HG02798 (cell line): ENCODE measurements at regions not wholly inside any gene's neighbourhood (a gene's known extent, or its start where the extent isn't known, plus 50 kb on each side); places are given as distances from the start of the nearest gene placed in this dataset.
"Not testable (repeated sequence)": the region's sequence is repeated elsewhere in the genome, so short reads cannot be mapped to it uniquely, and the experiment has no call there.

Experiments used
- ATAC-seq: cut with Tn5 transposase; IDR thresholded peaks from one replicate; pipeline ENCODE4 v1.9.1; 2021; ENCODE audit warnings: mild to moderate bottlenecking; ENCODE audit not compliant: unreplicated experiment, poor library complexity

- no peak for ATAC-seq
These were observed 128.7 kb upstream of the SKOR2 start for GRCh38 chr18:47380153-47380552.

- no peak for ATAC-seq
These were observed 122.0 kb upstream of the SKOR2 start for GRCh38 chr18:47373465-47373864.

GRCh38 chr18:47370052-47370451 is 118.6 kb upstream of the SKOR2 start:
- ATAC-seq = no peak

- not testable (repeated sequence) for ATAC-seq
These were observed 102.6 kb upstream of the SKOR2 start for GRCh38 chr18:47354061-47354460.

- no peak for ATAC-seq
These were observed 94.6 kb upstream of the SKOR2 start for GRCh38 chr18:47346016-47346415.

- no peak for ATAC-seq
These were observed 93.8 kb upstream of the SKOR2 start for GRCh38 chr18:47345291-47345690.

GRCh38 chr18:47343291-47343690 is 91.8 kb upstream of the SKOR2 start:
- no peak for ATAC-seq

- no peak for ATAC-seq
These were observed 91.1 kb upstream of the SKOR2 start for GRCh38 chr18:47342566-47342965.

GRCh38 chr18:47341678-47342077 is 90.2 kb upstream of the SKOR2 start:
- ATAC-seq = no peak

- ATAC-seq = no peak
These were observed 83.5 kb upstream of the SKOR2 start for GRCh38 chr18:47334966-47335365.

- no peak for ATAC-seq
These were observed 82.6 kb upstream of the SKOR2 start for GRCh38 chr18:47333926-47334635.

- no peak for ATAC-seq
These were observed 80.2 kb upstream of the SKOR2 start for GRCh38 chr18:47331641-47332040.

- no peak for ATAC-seq
These were observed 79.6 kb upstream of the SKOR2 start for GRCh38 chr18:47331026-47331425.

- no peak for ATAC-seq
These were observed 71.7 kb upstream of the SKOR2 start for GRCh38 chr18:47323158-47323557.

GRCh38 chr18:47321815-47322214 is 70.4 kb upstream of the SKOR2 start:
- no peak for ATAC-seq

GRCh38 chr18:47317824-47318508 is 66.5 kb upstream of the SKOR2 start:
- no peak for ATAC-seq

- no peak for ATAC-seq
These were observed 65.5 kb upstream of the SKOR2 start for GRCh38 chr18:47316924-47317323.

- ATAC-seq = no peak
These were observed 62.4 kb upstream of the SKOR2 start for GRCh38 chr18:47313901-47314300.

GRCh38 chr18:47311585-47311984 is 60.1 kb upstream of the SKOR2 start:
- ATAC-seq = no peak
